ENCODE measurements at regions not wholly inside any gene's neighbourhood (a gene's known extent, or its start where the extent isn't known, plus 50 kb on each side); places are given as distances from the start of the nearest gene placed in this dataset.

- no peak for DNase-seq
Observed at GRCh38 chr18:57864615-57865121, 61.6 kb upstream of the ATP8B1 start.

GRCh38 chr18:57863706-57864105, 60.6 kb upstream of the ATP8B1 start:
- no peak for DNase-seq

- no peak for DNase-seq
Observed at GRCh38 chr18:57859314-57859713, 56.2 kb upstream of the ATP8B1 start.

- no peak for DNase-seq
Observed at GRCh38 chr18:57856557-57857280, 53.6 kb upstream of the ATP8B1 start.

GRCh38 chr18:57856128-57856527, 53.0 kb upstream of the ATP8B1 start:
- no peak for DNase-seq

- DNase-seq, result no peak
Observed at GRCh38 chr18:57855551-57855950, 52.4 kb upstream of the ATP8B1 start.

- DNase-seq, result no peak
Observed at GRCh38 chr18:57854726-57855125, 51.6 kb upstream of the ATP8B1 start.

GRCh38 chr18:57853864-57854263, 50.7 kb upstream of the ATP8B1 start:
- DNase-seq, result no peak

GRCh38 chr18:57853133-57853532, 50.0 kb upstream of the ATP8B1 start:
- DNase-seq, result no peak

Measured in activated gamma-delta T cell treated with Interleukin-2 at 50 U/mL for 16 hours (primary cell).